SU-DHL-6 (cell line): ENCODE measurements at regions not wholly inside any gene's neighbourhood (a gene's known extent, or its start where the extent isn't known, plus 50 kb on each side); places are given as distances from the start of the nearest gene placed in this dataset.

ENCODE experiments used
- EZH2phosphoT487 ChIP-seq: fragments of 200-600 bp; sonication (generic), shearing (Covaris generic); conservative IDR thresholded peaks from 2 replicates; pipeline ENCODE4 v1.6.1; 2018; ENCODE audit warnings: mild to moderate bottlenecking, antibody characterized with exemption, low read length, moderate library complexity, mixed read lengths
- TF ChIP-seq, protein P1 (sequence below): fragments of 200-600 bp; sonication (generic); IDR thresholded peaks from one replicate; pipeline ENCODE4 v1.5.1; 2017; ENCODE audit warnings: antibody characterized with exemption, mild to moderate bottlenecking, low read length, moderate library complexity; ENCODE audit not compliant: insufficient read depth, poor library complexity, severe bottlenecking

DNA sequence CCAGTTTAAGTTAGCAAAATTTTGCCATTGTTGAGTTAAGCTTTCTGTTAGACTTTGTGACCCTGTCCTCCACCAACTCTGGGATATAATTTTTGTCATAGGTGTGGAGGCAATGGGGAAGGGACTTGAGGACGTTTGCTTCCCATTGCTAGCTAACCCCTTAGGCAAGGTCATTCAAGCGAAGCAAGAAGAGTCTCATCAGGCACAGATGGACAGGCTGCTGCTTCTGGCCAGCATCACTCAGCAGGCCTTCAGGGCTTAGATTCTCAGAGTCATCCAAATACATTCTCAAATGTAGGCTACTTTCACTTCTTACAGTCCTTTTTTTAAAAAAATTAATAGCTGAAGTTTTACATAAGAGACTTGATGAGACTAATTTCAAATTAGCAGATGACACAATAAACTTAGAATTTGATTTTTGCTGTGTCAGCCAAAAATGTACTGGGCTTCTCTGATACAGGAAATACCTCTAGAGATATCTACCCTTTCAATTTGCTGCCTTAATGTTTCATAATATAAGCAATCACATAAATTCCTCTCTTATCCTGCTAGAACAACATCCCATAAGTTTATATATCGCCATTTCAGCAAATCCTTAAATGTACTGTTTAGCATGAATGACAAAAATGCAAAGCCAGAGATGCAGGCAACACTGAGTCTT, 875.2 kb downstream of the FLRT2 start:
- TF ChIP-seq, protein P1, sequence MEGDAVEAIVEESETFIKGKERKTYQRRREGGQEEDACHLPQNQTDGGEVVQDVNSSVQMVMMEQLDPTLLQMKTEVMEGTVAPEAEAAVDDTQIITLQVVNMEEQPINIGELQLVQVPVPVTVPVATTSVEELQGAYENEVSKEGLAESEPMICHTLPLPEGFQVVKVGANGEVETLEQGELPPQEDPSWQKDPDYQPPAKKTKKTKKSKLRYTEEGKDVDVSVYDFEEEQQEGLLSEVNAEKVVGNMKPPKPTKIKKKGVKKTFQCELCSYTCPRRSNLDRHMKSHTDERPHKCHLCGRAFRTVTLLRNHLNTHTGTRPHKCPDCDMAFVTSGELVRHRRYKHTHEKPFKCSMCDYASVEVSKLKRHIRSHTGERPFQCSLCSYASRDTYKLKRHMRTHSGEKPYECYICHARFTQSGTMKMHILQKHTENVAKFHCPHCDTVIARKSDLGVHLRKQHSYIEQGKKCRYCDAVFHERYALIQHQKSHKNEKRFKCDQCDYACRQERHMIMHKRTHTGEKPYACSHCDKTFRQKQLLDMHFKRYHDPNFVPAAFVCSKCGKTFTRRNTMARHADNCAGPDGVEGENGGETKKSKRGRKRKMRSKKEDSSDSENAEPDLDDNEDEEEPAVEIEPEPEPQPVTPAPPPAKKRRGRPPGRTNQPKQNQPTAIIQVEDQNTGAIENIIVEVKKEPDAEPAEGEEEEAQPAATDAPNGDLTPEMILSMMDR, result no peak
- no peak for TF ChIP-seq EZH2phosphoT487
